AG09319 (cell line): ENCODE measurements at regions not wholly inside any gene's neighbourhood (a gene's known extent, or its start where the extent isn't known, plus 50 kb on each side); places are given as distances from the start of the nearest gene placed in this dataset.

ENCODE experiments used
- DNase-seq: peaks from one replicate; pipeline ENCODE4 v3.0.0-alpha.2; 2010; ENCODE audit warnings: low read depth; ENCODE audit errors: extremely low read depth
- TF ChIP-seq, protein P1 (sequence below): IDR thresholded peaks from 2 replicates; pipeline ENCODE4 v1.5.1; 2011; ENCODE audit warnings: low read depth, mild to moderate bottlenecking, inconsistent platforms, low read length, moderate library complexity

DNA sequence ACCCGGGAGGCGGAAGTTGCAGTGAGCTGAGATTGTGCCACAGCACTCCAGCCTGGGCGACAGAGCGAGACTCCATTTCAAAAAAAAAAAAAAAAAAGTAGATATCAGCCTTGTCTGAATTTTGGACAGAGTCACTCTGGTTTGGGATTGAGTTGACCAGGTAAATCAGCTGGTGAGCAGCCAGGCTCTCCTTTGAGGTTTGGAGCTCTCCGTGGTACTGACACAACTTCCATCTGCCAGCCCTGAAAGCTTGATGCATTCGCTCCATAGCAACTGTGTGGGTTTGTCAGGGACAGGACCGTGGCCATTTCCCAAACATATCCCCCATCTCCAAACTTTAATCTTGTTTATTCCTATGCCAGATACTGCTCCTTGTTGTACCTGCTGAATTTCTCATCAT, 155.2 kb downstream of the DMRTA2 start:
- TF ChIP-seq, protein P1, sequence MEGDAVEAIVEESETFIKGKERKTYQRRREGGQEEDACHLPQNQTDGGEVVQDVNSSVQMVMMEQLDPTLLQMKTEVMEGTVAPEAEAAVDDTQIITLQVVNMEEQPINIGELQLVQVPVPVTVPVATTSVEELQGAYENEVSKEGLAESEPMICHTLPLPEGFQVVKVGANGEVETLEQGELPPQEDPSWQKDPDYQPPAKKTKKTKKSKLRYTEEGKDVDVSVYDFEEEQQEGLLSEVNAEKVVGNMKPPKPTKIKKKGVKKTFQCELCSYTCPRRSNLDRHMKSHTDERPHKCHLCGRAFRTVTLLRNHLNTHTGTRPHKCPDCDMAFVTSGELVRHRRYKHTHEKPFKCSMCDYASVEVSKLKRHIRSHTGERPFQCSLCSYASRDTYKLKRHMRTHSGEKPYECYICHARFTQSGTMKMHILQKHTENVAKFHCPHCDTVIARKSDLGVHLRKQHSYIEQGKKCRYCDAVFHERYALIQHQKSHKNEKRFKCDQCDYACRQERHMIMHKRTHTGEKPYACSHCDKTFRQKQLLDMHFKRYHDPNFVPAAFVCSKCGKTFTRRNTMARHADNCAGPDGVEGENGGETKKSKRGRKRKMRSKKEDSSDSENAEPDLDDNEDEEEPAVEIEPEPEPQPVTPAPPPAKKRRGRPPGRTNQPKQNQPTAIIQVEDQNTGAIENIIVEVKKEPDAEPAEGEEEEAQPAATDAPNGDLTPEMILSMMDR = no peak
- no peak for DNase-seq

DNA sequence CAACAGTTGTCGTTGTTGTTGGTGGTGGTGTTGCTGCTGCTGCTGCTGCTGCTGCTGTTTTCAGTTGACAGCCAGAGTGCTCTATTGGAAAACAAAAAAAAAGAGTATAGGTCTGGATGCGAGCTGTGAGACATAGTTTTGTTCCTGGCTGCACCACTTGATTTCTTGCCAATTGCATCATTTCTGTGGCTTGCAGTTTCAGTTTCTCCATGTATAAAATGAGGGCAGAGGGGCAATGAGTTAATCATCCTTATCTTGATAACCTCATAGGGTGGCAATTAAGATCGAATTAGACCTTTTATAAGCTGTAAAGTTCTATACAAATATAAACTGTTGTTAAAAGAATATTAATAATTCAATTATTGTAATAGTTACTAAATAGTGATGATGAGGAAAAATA, 156.7 kb downstream of the DMRTA2 start:
- TF ChIP-seq, protein P1 = no peak
- DNase-seq = no peak

DNA sequence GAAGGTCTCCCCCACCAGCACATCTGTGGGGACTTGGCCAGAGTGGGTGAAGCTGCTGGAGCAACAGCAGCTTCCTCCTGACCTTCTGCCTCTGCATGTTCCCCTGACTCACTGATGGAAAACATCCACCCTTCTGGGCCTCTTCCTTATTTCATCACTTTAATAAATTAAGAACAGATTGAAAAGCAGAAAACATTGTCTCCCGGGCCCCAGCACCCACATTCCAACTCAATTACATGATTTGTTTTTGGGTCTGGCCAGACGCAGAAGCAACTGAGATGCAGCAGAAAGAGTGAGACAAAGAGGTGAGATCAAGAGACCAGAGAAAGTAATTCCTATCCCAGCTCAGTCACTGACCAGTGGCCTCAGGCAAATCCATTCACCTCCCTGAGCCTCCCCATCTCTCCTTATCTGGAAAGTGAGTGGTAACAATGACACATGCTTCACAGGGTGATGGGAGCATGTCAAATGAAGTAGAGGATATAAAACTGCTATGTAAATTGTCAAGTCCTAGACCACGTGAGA, 157.1 kb downstream of the ELAVL4 start:
- no peak for DNase-seq
- TF ChIP-seq, protein P1 = no peak

DNA sequence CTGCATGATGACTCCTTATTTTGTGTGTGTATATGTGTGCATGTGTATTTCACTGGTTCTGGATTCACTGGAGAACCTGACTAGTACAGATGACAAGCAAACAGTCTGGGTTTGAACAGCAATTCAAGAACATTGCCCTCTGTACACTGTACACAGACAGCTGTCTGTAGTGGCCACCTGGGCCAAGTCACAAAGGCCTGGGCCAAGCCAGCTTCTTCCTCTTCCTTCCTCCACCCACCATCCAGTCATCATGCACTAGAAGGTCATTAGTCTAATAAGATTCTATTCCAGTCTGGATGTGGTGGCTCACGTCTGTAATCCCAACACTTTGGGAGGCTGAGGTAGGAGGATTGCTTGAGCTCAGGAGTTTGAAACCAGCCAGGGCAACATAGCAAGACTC, 155.9 kb downstream of the ELAVL4 start:
- TF ChIP-seq, protein P1 = no peak
- no peak for DNase-seq

DNA sequence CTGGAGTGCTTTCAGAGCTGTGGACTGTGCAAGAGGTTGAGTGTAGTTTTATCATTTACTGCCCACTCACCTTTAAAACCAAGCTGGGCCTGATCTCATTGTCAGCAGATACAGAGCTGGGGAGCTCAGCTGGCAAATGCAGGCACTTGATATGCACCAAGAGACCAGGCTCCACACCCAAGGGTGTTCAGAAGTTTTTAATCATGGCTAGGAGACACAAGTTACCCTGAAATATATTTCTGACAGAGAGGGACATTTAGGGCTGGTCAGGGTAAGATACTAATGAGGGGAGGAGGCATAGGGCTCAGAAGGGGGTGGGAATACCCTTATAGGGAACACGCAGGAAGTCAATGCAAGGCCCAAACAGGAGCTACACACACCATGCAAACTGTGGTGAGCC, 153.7 kb downstream of the ELAVL4 start:
- DNase-seq = no peak
- TF ChIP-seq, protein P1 = no peak

DNA sequence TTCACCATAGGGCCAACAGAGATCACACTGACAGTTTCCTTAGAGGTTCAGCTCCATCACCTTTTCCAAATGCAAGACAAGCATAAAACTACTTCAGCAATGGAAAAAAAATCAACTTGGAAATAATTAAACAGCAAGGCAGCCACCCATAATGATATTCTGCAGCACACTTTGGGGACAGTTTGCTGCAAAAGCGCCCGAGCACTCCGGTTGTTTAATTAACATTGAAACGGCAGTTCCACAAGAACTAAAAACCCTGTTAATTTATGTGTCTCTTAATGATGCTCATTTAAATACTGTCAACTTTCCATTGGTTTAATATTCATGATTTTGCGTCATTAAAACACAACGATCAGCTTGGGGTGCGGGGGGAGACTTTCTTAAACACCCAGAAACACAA, 153.2 kb downstream of the ELAVL4 start:
- no peak for DNase-seq
- TF ChIP-seq, protein P1 = no peak

DNA sequence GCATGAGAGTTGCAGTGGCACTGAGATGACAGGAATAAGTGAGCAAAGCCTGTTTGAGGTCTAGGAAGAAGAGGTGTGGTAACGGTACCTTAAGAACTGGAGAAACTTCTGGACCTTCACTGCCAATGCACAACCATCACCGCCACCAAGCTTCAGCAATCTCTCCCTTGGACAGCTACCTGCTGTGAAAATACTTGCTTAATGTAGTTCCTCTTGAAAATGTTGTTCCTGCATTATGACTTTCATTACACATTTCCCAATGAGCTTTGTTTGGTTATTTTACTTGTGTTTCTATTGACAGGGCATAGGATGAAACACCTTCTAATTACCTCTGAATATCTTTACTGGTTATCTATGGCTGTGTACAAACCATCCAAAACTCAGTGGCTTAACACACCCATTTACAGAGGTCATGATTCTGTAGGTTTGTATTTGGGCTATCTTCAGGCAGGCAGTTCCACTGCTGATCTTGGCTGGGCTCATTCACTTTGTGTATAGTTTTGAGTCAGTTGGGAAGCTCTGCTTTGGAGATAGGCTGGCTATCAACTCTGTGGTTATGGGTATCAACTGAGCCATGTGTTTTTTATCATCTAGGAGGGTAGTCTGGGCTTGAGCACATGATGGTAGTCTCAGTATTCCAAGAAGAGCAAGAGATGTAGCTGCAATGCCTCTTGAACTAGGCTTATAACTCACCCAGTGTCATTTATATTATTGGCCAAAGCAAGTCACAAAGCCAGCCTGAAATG, 149.4 kb downstream of the ELAVL4 start:
- no peak for DNase-seq
- TF ChIP-seq, protein P1 = no peak
